Osteoblast (primary cell): ENCODE measurements at regions not wholly inside any gene's neighbourhood (a gene's known extent, or its start where the extent isn't known, plus 50 kb on each side); places are given as distances from the start of the nearest gene placed in this dataset.

Experiments used
- DNase-seq: peaks from one replicate; pipeline ENCODE4 v3.0.0; 2011; ENCODE audit warnings: low spot score, mixed read lengths; ENCODE audit not compliant: insufficient read length; ENCODE audit errors: missing footprints
- H2AFZ ChIP-seq: 2 replicates; pipeline ENCODE4 v1.6.0; 2011; ENCODE audit warnings: mild to moderate bottlenecking, low read length
- H3K27ac ChIP-seq: 2 replicates; pipeline ENCODE4 v1.5.1; 2011; ENCODE audit warnings: mild to moderate bottlenecking, low read depth, low read length, moderate library complexity
- H3K27me3 ChIP-seq: 2 replicates; pipeline ENCODE4 v1.6.0; 2012; ENCODE audit warnings: mild to moderate bottlenecking, control low read depth, inconsistent platforms, low read length, moderate library complexity; ENCODE audit not compliant: insufficient read depth
- H3K36me3 ChIP-seq: 2 replicates; pipeline ENCODE4 v1.5.1; 2011; ENCODE audit warnings: mild to moderate bottlenecking, low read length, control low read depth, moderate library complexity; ENCODE audit not compliant: insufficient read depth
- H3K4me1 ChIP-seq: 2 replicates; pipeline ENCODE4 v1.5.1; 2011; ENCODE audit warnings: mild to moderate bottlenecking, low read length, control low read depth, moderate library complexity; ENCODE audit not compliant: insufficient read depth
- H3K4me2 ChIP-seq: 2 replicates; pipeline ENCODE4 v1.6.0; 2011; ENCODE audit warnings: mild to moderate bottlenecking, low read length; ENCODE audit not compliant: insufficient read depth
- H3K4me3 ChIP-seq: fragments of 200-600 bp; sonication (generic); 3 replicates; pipeline ENCODE4 v1.5.1; 2012; ENCODE audit warnings: mild to moderate bottlenecking, low read length, inconsistent platforms; ENCODE audit not compliant: insufficient read depth
- H3K79me2 ChIP-seq: 2 replicates; pipeline ENCODE4 v1.6.0; 2012; ENCODE audit warnings: mild to moderate bottlenecking, low read length, control low read depth, inconsistent platforms; ENCODE audit not compliant: insufficient read depth
- H3K9me3 ChIP-seq: 2 replicates; pipeline ENCODE4 v1.5.1; 2011; ENCODE audit warnings: low read depth, low read length, control low read depth
- H4K20me1 ChIP-seq: 2 replicates; pipeline ENCODE4 v1.6.0; 2012; ENCODE audit warnings: mild to moderate bottlenecking, low read length, control low read depth; ENCODE audit not compliant: insufficient read depth
- TF ChIP-seq, protein P1 (sequence below): IDR thresholded peaks from 2 replicates; pipeline ENCODE4 v1.5.1; 2011; ENCODE audit warnings: mild to moderate bottlenecking, low read depth, low read length, moderate library complexity; ENCODE audit errors: extremely low read depth

DNA sequence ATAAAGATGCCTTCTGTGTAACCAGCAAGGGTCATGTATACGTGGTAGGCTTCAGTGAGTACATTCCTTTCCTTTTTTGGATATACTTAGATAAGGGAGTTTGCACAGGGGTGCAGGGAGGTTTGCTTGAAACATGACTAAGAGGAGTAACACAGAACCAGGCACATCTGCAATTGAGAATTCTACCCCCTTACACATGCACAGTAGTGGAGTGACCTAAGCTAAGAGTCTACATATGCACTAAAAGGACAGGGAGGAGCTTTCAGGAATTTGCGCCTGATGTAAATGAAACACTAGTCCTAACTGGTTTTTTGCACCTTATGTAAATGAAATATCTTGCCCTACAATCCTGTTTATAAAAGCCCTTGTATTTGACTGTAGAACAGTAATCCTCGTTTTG, 194.8 kb upstream of the NABP1 start:
- no peaks in the 10 kb centered on the region for H3K36me3 ChIP-seq
- H3K4me2 ChIP-seq: no peak overlapping the region
- no peak overlapping the region for H2AFZ ChIP-seq
- no peaks in the 10 kb centered on the region for H3K27me3 ChIP-seq
- no peak overlapping the region for H3K27ac ChIP-seq
- H3K79me2 ChIP-seq: no peaks in the 10 kb centered on the region
- H3K9me3 ChIP-seq: peaks cover 5% of the 10 kb centered on the region
- H3K4me3 ChIP-seq: no peak overlapping the region
- DNase-seq: no peak
- H4K20me1 ChIP-seq: no peaks in the 10 kb centered on the region
- TF ChIP-seq, protein P1, sequence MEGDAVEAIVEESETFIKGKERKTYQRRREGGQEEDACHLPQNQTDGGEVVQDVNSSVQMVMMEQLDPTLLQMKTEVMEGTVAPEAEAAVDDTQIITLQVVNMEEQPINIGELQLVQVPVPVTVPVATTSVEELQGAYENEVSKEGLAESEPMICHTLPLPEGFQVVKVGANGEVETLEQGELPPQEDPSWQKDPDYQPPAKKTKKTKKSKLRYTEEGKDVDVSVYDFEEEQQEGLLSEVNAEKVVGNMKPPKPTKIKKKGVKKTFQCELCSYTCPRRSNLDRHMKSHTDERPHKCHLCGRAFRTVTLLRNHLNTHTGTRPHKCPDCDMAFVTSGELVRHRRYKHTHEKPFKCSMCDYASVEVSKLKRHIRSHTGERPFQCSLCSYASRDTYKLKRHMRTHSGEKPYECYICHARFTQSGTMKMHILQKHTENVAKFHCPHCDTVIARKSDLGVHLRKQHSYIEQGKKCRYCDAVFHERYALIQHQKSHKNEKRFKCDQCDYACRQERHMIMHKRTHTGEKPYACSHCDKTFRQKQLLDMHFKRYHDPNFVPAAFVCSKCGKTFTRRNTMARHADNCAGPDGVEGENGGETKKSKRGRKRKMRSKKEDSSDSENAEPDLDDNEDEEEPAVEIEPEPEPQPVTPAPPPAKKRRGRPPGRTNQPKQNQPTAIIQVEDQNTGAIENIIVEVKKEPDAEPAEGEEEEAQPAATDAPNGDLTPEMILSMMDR: no peak
- peaks cover 21% of the 10 kb centered on the region for H3K4me1 ChIP-seq

DNA sequence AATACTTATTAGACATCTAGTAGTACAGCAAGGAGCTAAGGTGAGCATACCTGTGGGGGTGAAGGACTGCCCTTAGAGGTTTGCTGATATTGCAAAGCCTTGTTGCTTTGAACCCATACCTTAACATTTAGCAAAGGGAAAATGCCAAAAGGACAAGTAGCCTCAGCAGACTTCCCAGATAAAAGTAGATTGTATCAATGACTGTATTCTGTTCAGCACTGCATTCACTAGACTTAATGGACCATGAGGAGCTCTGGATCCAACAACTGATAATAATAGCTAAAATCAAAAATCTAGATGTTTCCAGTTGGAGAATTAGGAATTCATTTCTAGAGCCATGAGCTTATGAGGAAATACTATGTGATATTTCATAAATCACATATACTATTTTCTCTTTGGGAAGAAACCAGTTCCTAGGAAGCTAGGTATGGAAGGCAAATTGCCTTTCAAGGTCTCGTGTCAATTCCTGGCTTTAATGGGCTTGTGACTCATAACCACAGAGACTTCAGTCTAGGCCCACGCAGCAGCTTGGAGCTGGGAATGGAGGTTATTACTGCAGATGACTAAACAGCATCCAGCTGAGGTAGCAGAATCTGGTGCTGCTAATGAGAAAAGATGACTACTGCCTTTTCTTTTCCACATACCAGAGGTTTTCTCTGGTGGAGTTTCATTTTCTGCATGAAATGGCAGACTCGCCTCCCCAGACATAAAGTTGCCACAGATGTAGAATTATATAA, 191.2 kb upstream of the NABP1 start:
- Histone ChIP-seq H3K79me2 (no peaks in the 10 kb centered on the region), H3K4me2 (peak overlapping the region; percentile 55), H3K27ac (peak overlapping the region; percentile 79), H4K20me1 (no peaks in the 10 kb centered on the region), H3K27me3 (no peaks in the 10 kb centered on the region), H3K9me3 (peaks cover 2% of the 10 kb centered on the region), H3K4me1 (peaks cover 21% of the 10 kb centered on the region), H2AFZ (peak overlapping the region; percentile 39), H3K4me3 (no peak overlapping the region), H3K36me3 (no peaks in the 10 kb centered on the region)
- DNase-seq: peak; percentile 92
- TF ChIP-seq, protein P1: no peak

DNA sequence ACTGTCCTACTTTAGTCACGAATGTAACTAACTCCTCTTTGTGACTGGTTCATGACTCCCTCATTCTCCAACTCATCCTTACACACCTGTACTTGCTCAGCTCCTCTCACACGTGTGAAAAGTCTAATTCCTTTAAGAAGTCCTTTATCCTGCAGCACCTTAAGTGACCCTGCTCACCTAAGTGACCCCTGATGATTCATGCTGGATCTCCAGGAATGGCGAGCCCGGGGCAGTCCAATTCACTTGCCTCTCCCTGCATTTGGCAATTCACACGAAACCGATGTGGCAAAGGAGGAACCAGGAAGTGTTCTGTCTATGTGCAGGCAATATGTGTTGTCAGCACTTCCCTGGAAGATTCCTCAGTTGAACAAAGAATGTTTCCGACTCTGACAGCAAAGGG, 189.8 kb upstream of the NABP1 start:
- Histone ChIP-seq H3K4me1 (peaks cover 21% of the 10 kb centered on the region), H3K79me2 (no peaks in the 10 kb centered on the region), H2AFZ (peak overlapping the region; percentile 39), H3K36me3 (no peaks in the 10 kb centered on the region), H3K27me3 (no peaks in the 10 kb centered on the region), H3K4me2 (no peak overlapping the region), H3K27ac (no peak overlapping the region), H4K20me1 (no peaks in the 10 kb centered on the region), H3K4me3 (no peak overlapping the region), H3K9me3 (no peaks in the 10 kb centered on the region)
- DNase-seq: no peak
- TF ChIP-seq, protein P1: no peak

DNA sequence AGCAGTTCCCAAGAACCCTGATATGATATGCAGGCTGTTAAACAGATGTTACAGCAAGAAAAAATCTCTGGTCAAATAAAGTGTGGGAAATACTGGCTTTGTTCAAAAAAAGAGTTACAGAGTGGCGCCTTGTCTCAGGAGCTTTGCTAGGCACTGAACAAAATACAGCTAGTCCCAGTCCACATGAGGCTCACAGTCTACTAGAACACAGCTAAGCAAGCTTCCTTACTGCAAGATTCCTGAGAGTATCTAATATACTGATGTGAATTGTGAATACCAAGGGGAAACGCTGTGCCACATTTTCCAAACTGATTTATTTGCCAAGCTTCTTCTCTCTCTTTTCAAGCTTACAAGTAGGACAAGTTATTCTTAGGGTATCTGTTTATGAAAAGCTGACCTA, 188.8 kb upstream of the NABP1 start:
- TF ChIP-seq, protein P1: no peak
- H2AFZ ChIP-seq: no peak overlapping the region
- DNase-seq: no peak
- no peaks in the 10 kb centered on the region for H3K79me2 ChIP-seq
- H3K4me3 ChIP-seq: no peak overlapping the region
- H3K27me3 ChIP-seq: no peaks in the 10 kb centered on the region
- H3K27ac ChIP-seq: no peak overlapping the region
- no peaks in the 10 kb centered on the region for H3K9me3 ChIP-seq
- H4K20me1 ChIP-seq: no peaks in the 10 kb centered on the region
- H3K36me3 ChIP-seq: no peaks in the 10 kb centered on the region
- peaks cover 21% of the 10 kb centered on the region for H3K4me1 ChIP-seq
- H3K4me2 ChIP-seq: no peak overlapping the region
